DOHH2 (cell line): ENCODE measurements at regions not wholly inside any gene's neighbourhood (a gene's known extent, or its start where the extent isn't known, plus 50 kb on each side); places are given as distances from the start of the nearest gene placed in this dataset.

Experiments
- H3F3A ChIP-seq: fragments of 200-600 bp; sonication (generic), shearing (Covaris generic); 2 replicates; pipeline ENCODE4 v1.6.0; 2016; ENCODE audit warnings: antibody characterized with exemption, mild to moderate bottlenecking; ENCODE audit not compliant: control insufficient read depth, insufficient read depth
- H3K27ac ChIP-seq: fragments of 200-600 bp; sonication (generic); 2 replicates; pipeline ENCODE4 v1.5.1; 2014; ENCODE audit warnings: low read depth, mild to moderate bottlenecking, low read length, moderate library complexity
- H3K27me3 ChIP-seq: fragments of 200-600 bp; sonication (generic); 2 replicates; pipeline ENCODE4 v1.6.1; 2014; ENCODE audit warnings: mild to moderate bottlenecking, low read length, mixed read lengths; ENCODE audit not compliant: control insufficient read depth
- H3K36me3 ChIP-seq: fragments of 200-600 bp; sonication (generic); 2 replicates; pipeline ENCODE4 v1.6.1; 2014; ENCODE audit warnings: mild to moderate bottlenecking, low read length, moderate library complexity, mixed read lengths; ENCODE audit not compliant: control insufficient read depth
- H3K4me1 ChIP-seq: fragments of 200-600 bp; sonication (generic); 2 replicates; pipeline ENCODE4 v1.6.1; 2014; ENCODE audit warnings: mild to moderate bottlenecking, low read length, mixed read lengths; ENCODE audit not compliant: control insufficient read depth
- H3K4me2 ChIP-seq: fragments of 200-600 bp; sonication (generic); 2 replicates; pipeline ENCODE4 v1.6.0; 2014; ENCODE audit warnings: mild to moderate bottlenecking, low read length, moderate library complexity
- H3K4me3 ChIP-seq: fragments of 200-600 bp; sonication (generic); 2 replicates; pipeline ENCODE4 v1.5.1; 2014; ENCODE audit warnings: mild to moderate bottlenecking, low read length, mixed read lengths
- H3K79me2 ChIP-seq: fragments of 200-600 bp; sonication (generic); 2 replicates; pipeline ENCODE4 v1.6.1; 2014; ENCODE audit warnings: mild to moderate bottlenecking, low read length, mixed read lengths; ENCODE audit not compliant: control insufficient read depth
- H3K9me2 ChIP-seq: fragments of 200-600 bp; sonication (generic); replicated peaks from 2 replicates; pipeline ENCODE4 v1.6.1; 2014; ENCODE audit warnings: mild to moderate bottlenecking, low read length, mixed read lengths; ENCODE audit not compliant: control insufficient read depth
- H3K9me3 ChIP-seq: fragments of 200-600 bp; sonication (generic); 2 replicates; pipeline ENCODE4 v1.6.1; 2014; ENCODE audit warnings: antibody characterized with exemption, low read length, mixed read lengths; ENCODE audit not compliant: control insufficient read depth, insufficient read depth
- H4K20me1 ChIP-seq: fragments of 200-600 bp; sonication (generic); 2 replicates; pipeline ENCODE4 v1.6.0; 2014; ENCODE audit warnings: low read depth, mild to moderate bottlenecking, antibody characterized with exemption, low read length, moderate library complexity; ENCODE audit not compliant: control insufficient read depth, insufficient read depth
- EZH2phosphoT487 ChIP-seq: fragments of 200-600 bp; sonication (generic); IDR thresholded peaks from 2 replicates; pipeline ENCODE4 v1.6.1; 2017; ENCODE audit warnings: borderline replicate concordance, mild to moderate bottlenecking, antibody characterized with exemption, low read length, moderate library complexity, mixed read lengths
- TF ChIP-seq, protein P1 (sequence below): fragments of 200-600 bp; sonication (generic); IDR thresholded peaks from one replicate; pipeline ENCODE4 v1.5.1; 2014; ENCODE audit warnings: antibody characterized with exemption, mild to moderate bottlenecking, low read depth, low read length; ENCODE audit not compliant: poor library complexity, severe bottlenecking

DNA sequence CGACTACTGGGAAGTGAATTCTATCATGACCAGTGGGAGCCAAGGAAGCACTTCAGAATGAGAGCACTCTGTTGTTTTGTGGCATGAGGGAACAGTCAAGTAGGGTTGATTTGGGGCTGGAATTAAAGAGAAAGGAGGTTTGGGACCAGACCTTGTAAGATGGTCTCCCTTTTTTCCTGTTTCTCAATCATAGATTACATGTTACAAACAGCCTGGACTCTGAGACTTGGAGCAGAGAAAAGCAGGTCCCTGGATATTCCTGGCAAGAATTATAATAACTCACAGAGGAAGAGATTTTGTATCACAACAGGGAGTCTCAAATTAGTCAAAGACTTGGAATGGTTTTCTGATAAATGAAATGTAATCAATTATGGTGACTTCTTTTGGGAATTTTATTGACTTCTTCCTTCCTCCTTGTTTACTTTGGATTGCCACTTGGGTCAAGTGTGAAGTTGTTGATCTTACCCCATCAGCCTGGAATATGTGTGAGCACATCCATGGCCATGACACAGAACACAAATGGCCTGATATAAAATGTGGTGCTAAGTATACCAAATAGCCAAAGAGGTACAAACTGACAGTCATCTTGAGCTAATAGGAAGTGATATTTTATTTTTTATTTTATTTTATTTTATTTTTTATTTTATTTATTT lies 131.0 kb upstream of the OSMR start:
- Histone ChIP-seq H4K20me1 (no peaks in the 10 kb centered on the region), H3K27me3 (no peaks in the 10 kb centered on the region), H3K9me3 (no peaks in the 10 kb centered on the region), H3K36me3 (no peaks in the 10 kb centered on the region), H3K27ac (no peak overlapping the region), H3F3A (no peaks in the 10 kb centered on the region), H3K4me2 (no peak overlapping the region), H3K79me2 (no peaks in the 10 kb centered on the region), H3K4me1 (no peaks in the 10 kb centered on the region), H3K4me3 (no peak overlapping the region), H3K9me2 (no peaks in the 10 kb centered on the region)
- no peak for TF ChIP-seq EZH2phosphoT487
- TF ChIP-seq, protein P1, sequence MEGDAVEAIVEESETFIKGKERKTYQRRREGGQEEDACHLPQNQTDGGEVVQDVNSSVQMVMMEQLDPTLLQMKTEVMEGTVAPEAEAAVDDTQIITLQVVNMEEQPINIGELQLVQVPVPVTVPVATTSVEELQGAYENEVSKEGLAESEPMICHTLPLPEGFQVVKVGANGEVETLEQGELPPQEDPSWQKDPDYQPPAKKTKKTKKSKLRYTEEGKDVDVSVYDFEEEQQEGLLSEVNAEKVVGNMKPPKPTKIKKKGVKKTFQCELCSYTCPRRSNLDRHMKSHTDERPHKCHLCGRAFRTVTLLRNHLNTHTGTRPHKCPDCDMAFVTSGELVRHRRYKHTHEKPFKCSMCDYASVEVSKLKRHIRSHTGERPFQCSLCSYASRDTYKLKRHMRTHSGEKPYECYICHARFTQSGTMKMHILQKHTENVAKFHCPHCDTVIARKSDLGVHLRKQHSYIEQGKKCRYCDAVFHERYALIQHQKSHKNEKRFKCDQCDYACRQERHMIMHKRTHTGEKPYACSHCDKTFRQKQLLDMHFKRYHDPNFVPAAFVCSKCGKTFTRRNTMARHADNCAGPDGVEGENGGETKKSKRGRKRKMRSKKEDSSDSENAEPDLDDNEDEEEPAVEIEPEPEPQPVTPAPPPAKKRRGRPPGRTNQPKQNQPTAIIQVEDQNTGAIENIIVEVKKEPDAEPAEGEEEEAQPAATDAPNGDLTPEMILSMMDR = no peak

DNA sequence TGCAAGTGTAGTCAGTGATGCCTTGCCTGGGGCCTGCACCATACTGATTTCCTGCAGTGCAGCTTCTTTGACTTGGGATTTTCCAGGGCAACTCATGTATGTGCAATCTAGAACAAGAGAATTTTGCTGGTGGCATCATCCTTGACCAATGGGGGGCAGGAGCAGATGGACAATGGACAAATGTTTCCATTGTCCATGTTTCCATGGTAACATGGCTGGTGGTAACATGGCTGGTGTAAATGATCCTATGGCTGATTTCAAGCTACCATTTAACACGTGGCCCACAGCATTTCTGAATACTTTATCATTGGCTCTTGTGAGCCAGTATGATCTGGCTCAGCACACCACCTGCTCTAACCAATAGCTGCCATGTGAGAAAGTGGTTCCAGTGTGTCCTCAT lies 130.1 kb upstream of the OSMR start:
- Histone ChIP-seq H3K4me2 (no peak overlapping the region), H3K27ac (no peak overlapping the region), H3K36me3 (no peaks in the 10 kb centered on the region), H3K27me3 (no peaks in the 10 kb centered on the region), H4K20me1 (no peaks in the 10 kb centered on the region), H3K4me3 (no peak overlapping the region), H3F3A (no peaks in the 10 kb centered on the region), H3K9me3 (no peaks in the 10 kb centered on the region), H3K9me2 (no peaks in the 10 kb centered on the region), H3K4me1 (no peaks in the 10 kb centered on the region), H3K79me2 (no peaks in the 10 kb centered on the region)
- no peak for TF ChIP-seq EZH2phosphoT487
- TF ChIP-seq, protein P1 = no peak

DNA sequence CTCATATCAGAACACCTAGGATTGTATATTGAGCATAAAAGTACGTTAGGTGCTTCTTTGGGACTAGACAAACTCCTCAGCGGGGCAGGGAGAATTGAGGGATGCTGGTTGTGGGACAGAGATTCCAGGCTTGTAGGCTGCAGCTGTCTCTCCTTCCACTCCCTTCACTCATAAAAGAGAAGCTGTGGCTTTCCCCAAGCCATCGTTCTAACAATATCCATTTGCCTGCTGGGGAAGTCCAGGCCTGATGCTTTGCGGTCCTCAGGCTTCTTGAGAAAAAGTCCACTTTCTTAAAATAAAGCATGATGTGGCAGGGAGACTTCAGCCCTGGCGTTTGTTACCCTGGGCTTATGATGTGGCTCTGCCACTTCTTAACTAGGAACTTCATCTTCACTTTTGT lies 129.3 kb upstream of the OSMR start:
- Histone ChIP-seq H3F3A (no peaks in the 10 kb centered on the region), H3K9me2 (no peaks in the 10 kb centered on the region), H3K9me3 (no peaks in the 10 kb centered on the region), H3K4me1 (no peaks in the 10 kb centered on the region), H3K36me3 (no peaks in the 10 kb centered on the region), H3K27me3 (no peaks in the 10 kb centered on the region), H3K79me2 (no peaks in the 10 kb centered on the region), H3K27ac (no peak overlapping the region), H4K20me1 (no peaks in the 10 kb centered on the region), H3K4me3 (no peak overlapping the region), H3K4me2 (no peak overlapping the region)
- TF ChIP-seq EZH2phosphoT487 = no peak
- TF ChIP-seq, protein P1 = no peak
